Right lung (tissue), 2 donors: ENCODE measurements at regions not wholly inside any gene's neighbourhood (a gene's known extent, or its start where the extent isn't known, plus 50 kb on each side); places are given as distances from the start of the nearest gene placed in this dataset.
"Not testable (repeated sequence)": the region's sequence is repeated elsewhere in the genome, so short reads cannot be mapped to it uniquely, and the experiment has no call there.

Experiments
- DNase-seq, 2 donors: peaks; one replicate each; pipeline ENCODE4 v3.0.0-alpha.2; 2013

DNA sequence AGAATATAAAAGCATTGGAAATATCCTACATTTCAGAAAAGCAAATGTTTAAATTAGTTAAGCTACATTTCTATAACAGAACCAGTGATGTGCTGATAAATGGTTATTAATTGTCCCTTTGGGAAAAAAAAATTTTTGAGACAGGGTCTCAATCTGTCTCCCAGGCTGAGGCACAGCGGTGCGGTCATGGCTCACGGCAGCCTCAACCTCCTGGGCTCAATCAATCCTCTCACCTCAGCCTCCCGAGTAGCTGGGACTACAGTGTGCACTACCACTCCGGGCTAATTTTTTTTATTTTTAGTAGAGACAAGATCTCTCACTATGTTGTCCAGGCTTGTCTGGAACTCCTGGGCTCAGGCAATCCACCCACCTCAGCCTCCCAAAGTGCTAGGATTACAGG lies 194.8 kb upstream of the SALL3 start:
- DNase-seq, result no peak

DNA sequence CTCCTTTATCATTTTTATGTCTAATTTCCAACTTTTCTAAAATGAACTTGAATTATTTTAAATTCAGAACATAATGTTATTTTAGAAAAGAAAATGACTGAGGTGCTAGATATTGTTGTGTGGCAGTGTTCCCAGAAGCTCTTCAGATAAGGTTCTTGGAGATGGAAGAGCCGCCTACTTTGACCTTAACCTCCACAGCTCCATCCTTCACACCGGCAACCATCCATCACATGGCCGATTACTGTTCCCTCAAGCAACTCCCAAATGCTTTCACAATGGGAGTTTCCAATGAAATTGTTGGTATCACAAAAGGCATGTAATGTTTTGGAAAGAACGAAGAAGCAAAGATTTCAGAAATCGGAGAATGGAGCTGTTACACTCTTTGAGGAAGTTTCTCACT lies 193.9 kb upstream of the SALL3 start:
- DNase-seq, result no peak

DNA sequence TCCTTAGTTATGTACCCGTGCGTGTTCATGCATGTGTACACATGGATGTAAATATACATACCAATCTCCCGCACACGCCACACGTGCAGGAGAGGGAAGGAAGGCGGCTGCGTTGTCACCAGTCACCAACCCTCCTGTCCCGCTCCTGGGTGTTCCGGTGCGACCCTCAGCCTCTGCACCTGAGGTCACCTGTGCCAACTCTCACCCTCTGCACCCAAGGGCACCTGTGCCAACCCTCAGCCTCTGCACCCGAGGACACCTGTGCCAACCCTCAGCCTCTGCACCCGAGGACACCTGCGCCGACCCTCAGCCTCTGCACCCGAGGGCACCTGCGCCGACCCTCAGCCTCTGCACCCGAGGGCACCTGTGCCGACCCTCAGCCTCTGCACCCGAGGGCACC lies 192.8 kb upstream of the SALL3 start:
- DNase-seq, result no peak

DNA sequence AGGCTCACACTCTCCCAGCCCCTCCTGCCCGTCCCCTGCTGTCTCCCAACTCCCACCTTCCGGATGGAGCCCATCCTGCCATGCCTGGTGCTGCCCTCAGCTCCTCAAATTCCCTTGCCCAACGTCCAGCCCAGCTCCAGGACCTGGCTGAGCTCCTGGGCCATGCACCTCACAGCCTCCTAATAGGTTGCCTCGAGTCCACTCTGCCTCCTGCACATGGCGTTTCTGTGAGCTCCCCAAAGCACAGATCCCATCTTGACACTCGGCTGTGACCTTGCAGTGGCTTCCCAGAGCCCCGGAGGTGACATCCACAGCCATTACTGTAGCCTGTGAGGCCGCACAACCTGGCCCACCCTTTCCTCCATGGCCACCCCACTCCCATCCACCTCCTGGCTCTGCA lies 191.9 kb upstream of the SALL3 start:
- no peak for DNase-seq

DNA sequence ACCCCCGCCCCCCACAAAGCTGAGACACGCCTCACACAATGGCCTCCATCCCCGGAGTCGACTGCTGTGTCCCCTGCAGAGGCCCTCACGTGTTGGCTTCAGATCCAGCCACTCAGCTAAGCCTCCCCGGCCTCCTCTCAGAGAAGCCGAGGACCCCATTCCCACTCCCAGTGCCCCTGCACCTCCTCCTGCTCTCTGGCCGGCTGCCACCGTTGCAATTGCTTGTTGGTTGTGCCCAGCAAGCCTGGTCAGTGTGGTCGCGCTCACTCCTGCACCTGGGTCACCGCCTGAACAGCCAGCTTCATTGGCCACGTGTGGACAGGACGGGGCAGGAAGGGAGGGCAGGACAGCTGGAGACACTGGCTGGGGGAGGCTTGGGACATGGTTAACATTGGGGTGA lies 191.5 kb upstream of the SALL3 start:
- no peak for DNase-seq

DNA sequence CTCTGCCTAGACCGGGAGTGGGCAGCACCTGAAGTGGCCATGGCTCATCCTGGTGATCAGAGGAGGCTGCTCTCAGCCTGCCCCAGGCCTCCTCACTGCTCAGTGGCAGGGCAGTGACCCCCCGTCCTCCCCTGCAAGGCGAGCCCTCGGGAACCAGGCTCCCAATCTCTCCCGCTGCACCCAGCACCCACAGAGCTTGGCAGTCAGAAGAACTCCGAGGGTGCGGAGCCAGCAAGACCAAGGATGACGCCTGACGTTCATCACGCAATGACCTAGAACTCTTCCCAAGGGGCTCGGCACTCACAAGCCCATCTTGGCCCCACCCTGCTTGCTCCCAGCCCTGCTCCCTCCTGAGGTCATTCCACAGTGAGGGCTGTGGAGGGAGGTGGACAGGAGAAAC lies 189.8 kb upstream of the SALL3 start:
- DNase-seq, result no peak

DNA sequence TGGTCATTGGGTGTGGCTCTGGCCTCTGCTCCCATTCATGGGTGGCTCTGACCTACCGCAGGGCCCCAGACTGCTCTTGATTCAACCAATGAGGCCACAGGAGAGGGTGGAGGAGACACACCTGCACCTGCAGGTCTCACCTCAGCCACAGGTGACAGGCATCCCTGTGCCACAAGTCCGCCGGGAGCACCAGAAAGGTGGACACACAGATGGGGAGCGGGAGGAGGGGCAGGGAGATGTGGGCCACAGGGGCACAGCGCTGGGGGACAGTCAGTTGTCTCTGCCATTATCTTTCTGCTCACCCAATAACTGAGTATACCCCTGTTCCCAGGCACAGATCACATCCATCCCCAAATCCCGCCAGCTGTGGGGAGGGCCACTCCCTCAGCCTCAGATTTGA lies 189.1 kb upstream of the SALL3 start:
- no peak for DNase-seq

DNA sequence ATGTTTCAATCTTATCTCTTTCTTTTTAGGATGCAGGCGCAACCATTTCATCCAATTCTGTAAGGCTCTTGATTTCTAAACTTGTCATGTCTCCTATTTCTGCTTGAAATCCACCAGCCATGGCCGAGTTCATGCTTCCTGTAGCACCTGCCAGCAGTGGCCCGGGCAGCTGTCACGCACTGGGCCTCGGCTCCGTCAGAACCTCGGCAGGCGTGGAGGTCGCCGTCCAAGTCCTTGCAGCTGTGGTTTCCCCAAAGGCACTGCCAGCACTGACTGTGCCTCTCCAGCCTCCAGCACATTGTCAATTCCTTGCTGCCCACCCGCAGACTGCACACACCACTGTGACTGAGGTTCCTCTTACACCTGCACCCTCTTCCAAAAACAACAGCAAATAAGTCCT lies 188.7 kb upstream of the SALL3 start:
- DNase-seq, result no peak

DNA sequence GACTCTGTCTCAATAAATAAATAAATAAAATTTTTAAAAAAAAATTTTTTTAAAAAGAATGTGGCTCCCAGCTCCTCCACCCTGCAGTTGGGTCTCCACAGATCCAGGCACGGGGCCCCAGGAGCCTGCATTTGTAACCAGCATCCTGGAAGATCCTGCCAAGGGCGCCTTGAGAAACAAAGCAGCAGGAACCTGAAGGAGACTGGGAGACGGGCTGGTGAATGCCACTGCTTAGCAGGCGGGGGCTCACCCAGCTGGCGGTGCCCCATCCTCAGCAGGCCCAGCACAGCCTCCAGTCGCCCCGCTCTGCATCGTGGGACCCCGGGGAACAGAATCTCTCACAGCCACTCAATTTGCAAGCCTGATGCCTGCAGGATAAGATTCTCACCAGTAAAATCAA lies 187.5 kb upstream of the SALL3 start:
- no peak for DNase-seq

DNA sequence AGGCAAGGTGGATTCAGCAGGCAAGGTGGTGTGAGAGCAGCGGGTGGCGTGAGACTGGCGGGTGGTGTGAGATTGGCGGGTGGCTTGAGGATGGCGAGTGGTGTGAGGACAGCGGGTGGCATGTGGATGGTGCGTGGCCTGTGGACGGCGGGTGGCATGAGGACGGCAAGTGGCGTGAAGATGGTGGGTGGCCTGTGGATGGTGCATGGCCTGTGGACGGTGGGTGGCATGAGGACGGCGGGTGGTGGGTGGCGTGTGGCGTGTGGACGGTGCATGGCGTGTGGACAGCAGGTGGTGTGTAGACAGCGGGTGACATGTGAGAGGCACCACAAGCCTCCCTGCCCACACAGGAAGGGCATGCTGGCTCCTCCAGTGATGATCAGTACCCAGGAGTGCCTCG lies 186.9 kb upstream of the SALL3 start:
- no peak for DNase-seq

DNA sequence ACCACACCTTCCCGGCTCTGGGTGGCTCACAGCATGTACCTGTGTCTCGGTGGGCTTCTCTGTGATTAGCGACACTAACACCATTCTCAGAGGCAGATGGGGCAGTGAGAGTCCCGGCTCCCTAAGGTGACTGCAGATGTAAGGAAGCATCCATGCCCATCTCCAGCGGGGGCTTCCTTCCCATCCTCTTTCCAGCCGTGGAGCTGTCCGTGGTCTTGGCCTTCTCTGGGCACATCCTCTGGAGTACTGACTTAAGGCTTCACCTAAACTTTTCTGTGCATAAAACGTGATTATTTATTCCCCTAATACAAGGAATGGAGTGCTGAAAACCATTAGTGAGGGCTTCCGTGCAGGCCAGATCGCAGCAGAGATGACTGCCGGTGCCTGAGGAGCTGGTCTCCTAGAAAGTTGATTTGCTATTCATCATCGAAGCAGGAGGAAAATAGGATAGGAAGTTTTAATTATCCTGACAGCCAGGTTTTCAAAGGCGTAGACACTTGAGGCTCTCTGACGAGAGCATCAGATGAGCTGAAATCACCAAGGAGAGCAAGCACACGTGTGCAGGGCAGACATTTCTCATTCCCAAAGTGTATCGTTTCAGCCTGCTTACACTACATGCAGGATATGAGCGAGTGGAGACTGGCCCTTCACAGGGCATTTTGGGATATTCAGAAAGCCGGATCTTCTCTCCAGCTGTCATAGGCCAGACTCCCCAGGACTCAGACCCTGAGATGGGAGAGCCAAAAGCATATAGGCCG lies 186.1 kb upstream of the SALL3 start:
- no peak for DNase-seq

DNA sequence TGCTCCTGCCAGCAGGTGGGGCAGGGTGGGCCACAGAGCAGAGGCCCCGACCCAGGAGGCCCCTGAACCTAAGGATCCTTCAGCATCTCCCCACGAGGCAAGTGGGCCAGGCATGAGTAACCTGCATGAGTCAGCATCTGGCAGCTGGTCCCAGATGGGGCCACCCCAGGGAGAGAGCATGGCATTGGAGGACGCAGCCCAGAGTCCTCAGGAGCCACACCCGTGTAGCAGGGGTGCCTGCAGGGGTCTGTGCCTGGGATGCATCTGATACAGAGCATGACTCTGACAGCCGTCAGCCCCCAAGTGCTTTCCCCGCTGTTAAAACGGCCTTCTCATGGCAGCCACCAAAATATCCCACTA lies 185.6 kb upstream of the SALL3 start:
- DNase-seq, result no peak

DNA sequence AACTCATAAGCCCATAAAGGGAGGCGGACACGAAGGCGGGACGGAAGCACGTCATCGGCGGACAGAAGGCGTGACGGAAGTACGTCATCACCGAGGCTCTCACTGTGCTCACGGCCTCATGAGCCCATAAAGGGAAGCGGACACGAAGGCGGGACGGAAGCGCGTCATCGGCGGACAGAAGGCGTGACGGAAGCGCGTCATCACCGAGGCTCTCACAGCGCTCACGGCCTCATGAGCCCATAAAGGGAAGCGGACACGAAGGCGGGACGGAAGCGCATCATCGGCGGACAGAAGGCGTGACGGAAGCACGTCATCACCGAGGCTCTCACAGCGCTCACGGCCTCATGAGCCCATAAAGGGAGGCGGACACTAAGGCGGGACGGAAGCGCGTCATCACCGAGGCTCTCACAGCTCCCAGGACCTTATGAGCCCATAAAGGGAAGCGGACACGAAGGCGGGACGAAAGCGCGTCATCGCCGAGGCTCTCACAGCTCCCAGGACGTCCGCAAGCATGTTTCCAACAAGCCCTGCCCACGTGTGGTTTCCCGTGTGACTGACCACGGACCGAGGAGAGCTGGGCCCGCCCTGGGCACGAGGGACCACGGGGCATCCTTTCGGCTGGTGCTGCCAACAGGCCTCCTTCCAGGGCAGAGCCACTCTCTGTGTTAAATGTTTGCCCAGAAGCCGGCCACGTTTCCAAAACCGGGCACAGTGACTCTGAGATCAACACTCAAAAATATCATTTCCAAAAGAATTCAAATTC lies 182.7 kb upstream of the SALL3 start:
- DNase-seq, result no peak

DNA sequence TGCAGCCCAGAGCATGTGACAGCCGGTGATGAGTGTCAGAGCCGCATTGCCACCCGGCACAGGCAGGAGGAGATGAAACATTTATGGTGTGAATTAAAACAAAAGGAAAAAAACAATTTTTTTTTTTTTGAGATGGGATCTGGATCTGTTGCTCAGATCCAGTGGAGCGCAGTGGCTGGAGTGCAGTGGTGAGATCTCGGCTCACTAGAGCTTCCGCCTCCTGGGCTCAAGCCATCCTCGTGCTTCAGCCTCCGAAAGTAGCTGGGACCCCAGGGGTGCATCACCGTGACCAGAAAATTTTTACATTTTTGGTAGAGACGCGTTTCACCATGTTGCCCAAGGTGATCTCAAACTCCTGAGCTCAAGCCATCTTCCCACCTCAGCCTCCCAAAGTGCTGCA lies 182.1 kb upstream of the SALL3 start:
- no peak for DNase-seq

DNA sequence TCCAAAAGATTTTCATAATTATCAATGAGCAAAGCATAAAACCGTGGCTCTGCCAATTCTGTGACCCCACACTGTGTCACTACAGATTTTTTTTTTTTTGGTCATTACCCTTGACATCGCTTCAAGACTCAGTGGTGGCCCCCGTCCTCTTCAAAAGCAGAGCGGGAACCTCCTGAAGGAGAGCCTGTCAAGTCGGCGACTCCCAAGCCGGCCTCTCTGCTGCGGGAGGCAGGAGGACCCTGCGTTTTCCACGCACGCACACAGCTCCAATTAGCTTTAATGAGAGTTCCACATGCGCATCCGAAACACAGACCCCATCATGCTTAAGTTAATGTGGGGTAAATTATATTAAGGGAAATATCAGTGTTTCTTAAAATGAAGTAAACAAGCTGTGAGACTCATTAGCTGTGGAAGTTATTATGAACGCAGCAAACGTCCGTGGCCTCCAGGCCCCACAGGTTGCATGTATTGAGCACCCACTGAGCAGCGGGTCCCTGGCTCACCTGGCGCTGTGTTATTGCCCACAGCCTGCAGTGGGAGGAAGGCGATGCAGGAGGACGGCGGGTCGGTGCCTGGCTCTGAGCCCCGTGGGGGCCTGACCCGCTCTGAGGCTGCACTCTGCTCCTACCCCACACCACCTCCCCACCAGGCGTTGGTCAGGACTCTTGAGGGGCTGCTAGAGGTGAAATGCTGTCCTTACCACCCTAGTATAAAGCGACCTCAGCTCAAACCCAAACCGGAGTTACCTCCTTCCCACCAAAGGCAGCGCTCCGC lies 181.0 kb upstream of the SALL3 start:
- DNase-seq, result no peak

DNA sequence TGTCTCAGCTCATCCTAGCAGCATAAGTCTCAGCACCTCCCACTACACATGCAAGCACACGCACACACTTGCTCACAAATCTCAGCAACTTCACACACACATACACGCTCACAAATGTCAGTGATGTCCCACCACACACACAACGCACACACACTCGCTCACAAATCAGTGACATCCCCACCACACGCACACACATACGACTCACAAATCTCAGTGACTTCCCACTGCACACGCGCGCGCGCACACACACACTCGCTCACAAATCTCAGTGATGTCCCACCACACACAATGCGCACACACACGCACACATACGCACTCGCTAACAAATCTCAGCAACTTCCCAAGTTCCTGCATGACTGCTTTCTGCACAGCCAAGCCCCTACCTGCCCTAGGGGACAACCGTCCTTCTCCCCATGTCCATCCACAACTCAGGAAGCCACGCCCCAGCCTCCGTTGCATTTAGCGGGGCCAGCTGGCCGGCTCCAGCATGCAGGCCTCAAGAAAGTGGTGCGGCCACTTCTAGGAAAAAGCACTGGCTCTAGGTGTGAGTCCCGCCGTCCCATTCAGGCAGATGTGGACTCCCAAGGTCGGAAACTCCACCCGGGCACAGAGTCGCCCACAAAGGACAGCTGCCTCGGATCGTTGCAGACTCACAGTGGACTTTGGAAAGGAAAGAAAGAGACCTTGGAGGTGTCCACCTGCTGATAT lies 180.1 kb upstream of the SALL3 start:
- no peak for DNase-seq

DNA sequence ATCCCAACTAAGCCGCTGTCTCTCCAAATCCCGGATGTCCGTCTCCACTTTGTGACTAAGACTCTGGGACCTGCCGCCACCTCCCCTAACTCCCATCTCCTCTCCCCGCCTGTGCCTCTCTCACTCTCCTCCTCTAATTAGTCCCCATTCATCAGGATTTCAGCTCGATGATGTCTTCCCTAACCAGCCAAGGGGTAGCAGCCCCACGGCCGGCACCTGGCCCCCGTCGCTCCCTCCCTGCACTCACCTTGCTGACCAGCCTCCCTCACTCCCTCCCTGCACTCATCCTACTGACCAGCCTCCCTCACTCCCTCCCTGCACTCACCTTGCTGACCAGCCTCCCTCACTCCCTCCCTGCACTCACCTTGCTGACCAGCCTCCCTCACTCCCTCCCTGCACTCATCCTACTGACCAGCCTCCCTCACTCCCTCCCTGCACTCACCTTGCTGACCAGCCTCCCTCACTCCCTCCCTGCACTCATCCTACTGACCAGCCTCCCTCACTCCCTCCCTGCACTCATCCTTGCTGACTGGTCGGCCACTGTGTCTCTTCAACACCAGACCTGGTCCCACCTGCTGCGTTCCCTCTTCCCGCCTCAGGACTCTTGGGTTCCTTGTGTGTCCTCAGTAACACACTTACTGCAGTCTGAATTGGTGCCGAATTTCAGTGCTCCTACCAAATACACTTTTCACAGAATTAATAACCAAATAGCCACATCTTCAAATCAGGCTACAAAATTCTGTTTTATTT lies 179.3 kb upstream of the SALL3 start:
- not testable (repeated sequence) for DNase-seq

DNA sequence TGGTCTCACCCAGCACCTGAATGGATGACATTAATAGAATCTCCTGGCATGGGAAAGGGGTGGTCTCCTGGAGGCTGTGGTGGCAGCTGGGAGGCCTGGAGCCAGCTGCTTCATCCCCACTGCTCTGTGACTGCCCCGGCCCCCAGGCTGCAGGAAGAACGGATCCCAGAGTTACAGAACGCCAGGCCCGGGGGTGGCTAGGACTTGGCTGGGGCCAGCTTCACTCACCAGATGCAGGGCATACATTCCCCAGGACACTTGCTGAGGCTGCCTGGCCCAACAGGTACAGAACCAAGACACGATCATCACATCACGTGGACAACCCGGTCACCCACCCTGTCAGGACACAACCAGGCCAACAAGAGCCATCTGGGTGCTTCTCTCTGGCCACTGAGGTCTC lies 178.6 kb upstream of the SALL3 start:
- DNase-seq, result no peak

DNA sequence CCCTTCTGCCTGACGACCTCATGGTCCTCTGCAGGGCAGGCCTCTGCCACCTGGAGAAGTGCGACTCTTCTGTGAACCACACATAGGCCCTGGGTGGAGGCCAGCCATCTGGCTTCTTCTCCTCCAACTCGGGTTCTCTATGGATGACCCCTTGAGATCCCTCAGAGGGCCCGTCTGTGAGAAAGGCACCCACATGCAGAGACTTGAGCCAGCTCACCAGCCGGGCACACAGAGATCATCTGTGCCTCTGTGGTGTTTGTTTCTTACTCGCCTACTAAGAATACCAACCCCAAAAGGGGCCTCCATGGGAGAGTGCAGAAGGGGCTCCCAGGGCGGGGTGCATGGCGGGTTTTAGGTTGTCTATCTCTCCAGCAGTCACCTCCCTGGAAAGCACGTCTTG lies 176.5 kb upstream of the SALL3 start:
- no peak for DNase-seq

DNA sequence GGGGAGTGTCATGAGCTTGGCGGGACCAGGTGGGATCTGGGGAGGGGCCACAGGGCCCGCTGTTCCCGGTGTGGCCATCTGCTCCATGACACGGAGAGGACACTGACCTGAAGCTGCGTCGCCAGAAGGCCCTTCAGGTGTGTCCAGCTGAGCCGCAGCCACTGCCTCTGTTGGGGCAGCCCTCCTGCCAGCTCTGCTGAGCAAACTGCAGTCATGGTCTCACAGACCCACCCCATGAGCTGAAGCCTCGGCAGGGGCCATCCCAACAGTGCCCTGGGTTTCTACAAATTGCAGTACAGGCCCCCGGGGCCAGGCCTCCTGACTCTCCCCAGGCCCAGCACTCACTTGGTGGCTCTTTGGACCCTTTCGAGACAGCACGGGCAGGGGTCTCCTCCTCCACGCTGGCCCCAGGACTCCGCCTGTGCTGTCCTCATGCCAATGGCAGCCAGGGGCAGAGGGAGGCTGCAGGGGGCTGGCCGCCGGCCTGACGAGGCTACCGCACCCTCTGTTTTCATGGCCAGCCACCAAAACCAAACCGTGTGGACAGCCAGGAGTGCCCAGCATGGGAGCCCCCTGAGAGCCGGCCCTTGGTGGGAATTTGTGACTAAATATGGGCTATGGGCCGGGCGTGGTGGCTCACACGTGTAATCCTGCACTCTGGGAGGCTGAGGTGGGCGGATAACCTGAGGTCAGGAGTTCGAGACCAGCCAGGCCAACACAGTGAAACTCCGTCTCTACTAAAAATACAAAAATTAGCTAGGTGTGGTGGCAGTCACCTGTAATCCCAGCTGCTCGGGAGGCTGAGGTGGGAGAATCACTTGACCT lies 175.2 kb upstream of the SALL3 start:
- no peak for DNase-seq

DNA sequence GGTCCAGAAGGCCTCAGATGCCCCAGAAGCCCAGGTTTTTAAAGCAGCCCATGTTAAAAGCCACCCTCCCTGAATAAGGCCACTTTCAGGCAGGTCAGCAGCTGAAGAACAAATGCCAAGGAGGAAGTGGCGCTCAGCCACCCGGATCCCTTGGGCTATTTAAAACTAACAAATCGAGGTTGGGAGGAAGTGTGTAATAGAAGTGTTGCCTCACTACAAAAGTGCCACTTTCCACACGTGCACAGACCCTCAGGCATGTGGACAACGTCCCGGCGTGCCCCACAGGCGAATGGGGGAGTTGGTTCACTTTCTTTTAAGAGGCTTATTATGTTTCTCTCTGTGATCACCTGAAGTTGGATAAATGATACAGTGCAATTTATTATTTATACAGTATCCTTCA lies 173.8 kb upstream of the SALL3 start:
- DNase-seq, result no peak
